Neural progenitor cell (in vitro differentiated cells): ENCODE measurements at regions not wholly inside any gene's neighbourhood (a gene's known extent, or its start where the extent isn't known, plus 50 kb on each side); places are given as distances from the start of the nearest gene placed in this dataset.

Experiments
- CTCF ChIP-seq: fragments of 200-600 bp; sonication (generic); IDR thresholded peaks from 2 replicates; pipeline ENCODE4 v1.5.1; 2017; ENCODE audit warnings: antibody characterized with exemption, mild to moderate bottlenecking
- EZH2 ChIP-seq: fragments of 200-600 bp; sonication (generic); IDR thresholded peaks from 2 replicates; pipeline ENCODE4 v1.6.1; 2017; ENCODE audit warnings: antibody characterized with exemption, mild to moderate bottlenecking, moderate library complexity
- EZH2phosphoT487 ChIP-seq: fragments of 200-600 bp; sonication (generic); IDR thresholded peaks from 2 replicates; pipeline ENCODE4 v1.6.1; 2017; ENCODE audit warnings: antibody characterized with exemption

DNA sequence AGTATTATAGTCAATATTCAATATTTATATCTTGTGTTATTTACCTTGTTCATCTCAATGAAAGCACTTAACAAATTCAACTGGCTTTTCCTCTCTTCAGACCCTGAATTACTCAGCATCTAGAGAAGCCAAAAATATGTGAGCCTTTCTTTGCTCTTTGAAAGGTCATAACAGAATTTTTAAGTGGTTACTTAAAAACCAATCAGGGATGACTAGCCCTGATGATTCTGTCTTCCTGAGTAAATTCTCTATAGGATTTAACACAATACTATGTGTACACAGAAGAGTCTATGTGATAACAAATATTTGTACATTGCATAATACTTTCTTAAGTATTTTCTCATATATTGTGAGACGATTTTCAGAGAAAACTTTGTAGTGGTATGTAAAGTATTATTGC lies 546.3 kb downstream of the MAT2B start:
- TF ChIP-seq EZH2 = no peak
- no peak for TF ChIP-seq CTCF
- TF ChIP-seq EZH2phosphoT487 = no peak
